ENCODE measurements at regions not wholly inside any gene's neighbourhood (a gene's known extent, or its start where the extent isn't known, plus 50 kb on each side); places are given as distances from the start of the nearest gene placed in this dataset.

GRCh38 chr19:33887891-33888290, 91.2 kb downstream of the KCTD15 start:
- ATAC-seq (ENCODE audit: low read depth) (no peak), DNase-seq (ENCODE audit: low spot score) (no peak)
- H3K9me3 ChIP-seq (ENCODE audit: severe bottlenecking) = no peaks in the 10 kb centered on the region
- no peak overlapping the region for H3K27ac ChIP-seq (ENCODE audit: poor library complexity, severe bottlenecking)
- H3K36me3 ChIP-seq (ENCODE audit: low read depth) = no peaks in the 10 kb centered on the region
- H3K4me3 ChIP-seq (ENCODE audit: severe bottlenecking) = no peak overlapping the region
- TF ChIP-seq CTCF (IDR thresholded peaks at IDR 0.05; ENCODE audit: poor library complexity, severe bottlenecking) = no peak
- H3K4me1 ChIP-seq (ENCODE audit: insufficient read depth, poor library complexity, severe bottlenecking) = no peaks in the 10 kb centered on the region
- no peaks in the 10 kb centered on the region for H3K27me3 ChIP-seq (ENCODE audit: insufficient read depth, poor library complexity, severe bottlenecking)

GRCh38 chr19:33888665-33889064, 92.0 kb downstream of the KCTD15 start:
- H3K9me3 ChIP-seq (ENCODE audit: severe bottlenecking) = no peaks in the 10 kb centered on the region
- no peak for ATAC-seq (ENCODE audit: low read depth)
- no peak overlapping the region for H3K4me3 ChIP-seq (ENCODE audit: severe bottlenecking)
- DNase-seq (ENCODE audit: low spot score) = no peak
- no peak for TF ChIP-seq CTCF (IDR thresholded peaks at IDR 0.05; ENCODE audit: poor library complexity, severe bottlenecking)
- no peaks in the 10 kb centered on the region for H3K4me1 ChIP-seq (ENCODE audit: insufficient read depth, poor library complexity, severe bottlenecking)
- H3K27me3 ChIP-seq (ENCODE audit: insufficient read depth, poor library complexity, severe bottlenecking) = no peaks in the 10 kb centered on the region
- H3K27ac ChIP-seq (ENCODE audit: poor library complexity, severe bottlenecking) = no peak overlapping the region
- no peaks in the 10 kb centered on the region for H3K36me3 ChIP-seq (ENCODE audit: low read depth)

GRCh38 chr19:33890569-33890968, 93.9 kb downstream of the KCTD15 start:
- H3K36me3 ChIP-seq (ENCODE audit: low read depth) = no peaks in the 10 kb centered on the region
- ATAC-seq (ENCODE audit: low read depth) (no peak), DNase-seq (ENCODE audit: low spot score) (no peak)
- TF ChIP-seq CTCF (IDR thresholded peaks at IDR 0.05; ENCODE audit: poor library complexity, severe bottlenecking) = no peak
- H3K27me3 ChIP-seq (ENCODE audit: insufficient read depth, poor library complexity, severe bottlenecking) = no peaks in the 10 kb centered on the region
- no peak overlapping the region for H3K4me3 ChIP-seq (ENCODE audit: severe bottlenecking)
- H3K27ac ChIP-seq (ENCODE audit: poor library complexity, severe bottlenecking) = no peak overlapping the region
- no peaks in the 10 kb centered on the region for H3K9me3 ChIP-seq (ENCODE audit: severe bottlenecking)
- H3K4me1 ChIP-seq (ENCODE audit: insufficient read depth, poor library complexity, severe bottlenecking) = no peaks in the 10 kb centered on the region

DNA sequence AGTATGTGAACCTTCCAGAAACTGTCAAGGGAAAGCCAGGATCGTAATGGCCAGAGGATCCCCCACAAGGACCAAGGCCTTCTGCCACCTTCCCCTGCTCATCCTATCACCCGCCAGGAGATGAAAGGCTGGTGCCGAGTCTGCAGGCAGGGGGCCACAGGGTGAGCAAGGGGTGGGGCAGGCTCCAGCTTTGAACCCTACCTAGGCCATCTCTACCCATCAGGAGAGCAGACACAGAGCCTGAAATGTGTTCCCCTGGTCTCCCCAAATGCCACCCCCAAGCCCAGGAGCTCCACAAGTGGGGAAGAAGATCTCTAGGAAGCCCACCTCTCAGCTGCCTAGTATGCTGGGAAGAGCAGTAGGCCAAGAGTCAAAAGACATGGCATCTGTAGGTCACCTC, 95.1 kb downstream of the KCTD15 start:
- no peaks in the 10 kb centered on the region for H3K4me1 ChIP-seq (ENCODE audit: insufficient read depth, poor library complexity, severe bottlenecking)
- H3K36me3 ChIP-seq (ENCODE audit: low read depth) = no peaks in the 10 kb centered on the region
- H3K9me3 ChIP-seq (ENCODE audit: severe bottlenecking) = no peaks in the 10 kb centered on the region
- DNase-seq (ENCODE audit: low spot score) (no peak), ATAC-seq (ENCODE audit: low read depth) (no peak)
- no peak for TF ChIP-seq CTCF (IDR thresholded peaks at IDR 0.05; ENCODE audit: poor library complexity, severe bottlenecking)
- no peak overlapping the region for H3K27ac ChIP-seq (ENCODE audit: poor library complexity, severe bottlenecking)
- H3K4me3 ChIP-seq (ENCODE audit: severe bottlenecking) = no peak overlapping the region
- H3K27me3 ChIP-seq (ENCODE audit: insufficient read depth, poor library complexity, severe bottlenecking) = no peaks in the 10 kb centered on the region

DNA sequence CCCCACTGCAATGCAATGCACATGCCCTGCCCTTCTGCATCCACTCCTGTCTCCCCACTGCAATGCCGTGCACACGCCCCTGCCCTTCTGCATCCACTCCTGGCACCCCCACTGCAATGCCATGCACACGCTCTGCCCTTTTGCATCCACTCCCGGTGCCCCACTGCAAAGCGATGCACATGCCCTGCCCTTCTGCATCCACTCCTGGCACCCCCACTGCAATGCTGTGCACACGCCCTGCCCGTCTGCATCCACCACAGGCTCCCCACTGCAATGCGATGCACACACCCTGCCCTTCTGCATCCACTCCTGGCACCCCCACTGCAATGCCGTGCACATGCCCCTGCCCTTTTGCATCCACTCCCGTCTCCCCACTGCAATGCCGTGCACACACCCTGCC, 98.1 kb downstream of the KCTD15 start:
- Histone ChIP-seq H3K4me3 (ENCODE audit: severe bottlenecking) (no peak overlapping the region), H3K36me3 (ENCODE audit: low read depth) (no peaks in the 10 kb centered on the region), H3K27ac (ENCODE audit: poor library complexity, severe bottlenecking) (no peak overlapping the region), H3K4me1 (ENCODE audit: insufficient read depth, poor library complexity, severe bottlenecking) (no peaks in the 10 kb centered on the region), H3K27me3 (ENCODE audit: insufficient read depth, poor library complexity, severe bottlenecking) (no peaks in the 10 kb centered on the region), H3K9me3 (ENCODE audit: severe bottlenecking) (peaks cover 6% of the 10 kb centered on the region)
- TF ChIP-seq CTCF (IDR thresholded peaks at IDR 0.05; ENCODE audit: poor library complexity, severe bottlenecking) = no peak
- ATAC-seq (ENCODE audit: low read depth) (no peak), DNase-seq (ENCODE audit: low spot score) (no peak)
